Endothelial cell (in vitro differentiated cells): ENCODE measurements at regions not wholly inside any gene's neighbourhood (a gene's known extent, or its start where the extent isn't known, plus 50 kb on each side); places are given as distances from the start of the nearest gene placed in this dataset.

Experiments used
- DNase-seq: peaks from one replicate; pipeline ENCODE4 v3.0.0; 2021; ENCODE audit warnings: low spot score
- H3K27ac Mint-ChIP-seq: one replicate; pipeline ENCODE4 v1.8.0; 2021; ENCODE audit warnings: mixed read lengths, inconsistent platforms; ENCODE audit not compliant: unreplicated experiment
- H3K27me3 Mint-ChIP-seq: one replicate; pipeline ENCODE4 v1.8.0; 2021; ENCODE audit warnings: mild to moderate bottlenecking, moderate library complexity, mixed read lengths, inconsistent platforms; ENCODE audit not compliant: unreplicated experiment
- H3K36me3 Mint-ChIP-seq: one replicate; pipeline ENCODE4 v1.8.0; 2021; ENCODE audit warnings: mild to moderate bottlenecking, low read depth, mixed read lengths, inconsistent platforms; ENCODE audit not compliant: unreplicated experiment
- H3K4me1 Mint-ChIP-seq: one replicate; pipeline ENCODE4 v1.8.0; 2021; ENCODE audit warnings: mild to moderate bottlenecking, mixed read lengths, inconsistent platforms; ENCODE audit not compliant: unreplicated experiment
- H3K4me3 Mint-ChIP-seq: one replicate; pipeline ENCODE4 v1.8.0; 2021; ENCODE audit warnings: mild to moderate bottlenecking, mixed read lengths, inconsistent platforms; ENCODE audit not compliant: unreplicated experiment
- H3K9me3 Mint-ChIP-seq: one replicate; pipeline ENCODE4 v1.8.0; 2021; ENCODE audit warnings: mixed read lengths, inconsistent platforms; ENCODE audit not compliant: unreplicated experiment
- TF ChIP-seq, protein P1 (sequence below): fragments of 200-600 bp; sonication (generic); IDR thresholded peaks from one replicate; pipeline ENCODE4 v1.5.0; 2021; ENCODE audit warnings: antibody characterized with exemption; ENCODE audit not compliant: unreplicated experiment

DNA sequence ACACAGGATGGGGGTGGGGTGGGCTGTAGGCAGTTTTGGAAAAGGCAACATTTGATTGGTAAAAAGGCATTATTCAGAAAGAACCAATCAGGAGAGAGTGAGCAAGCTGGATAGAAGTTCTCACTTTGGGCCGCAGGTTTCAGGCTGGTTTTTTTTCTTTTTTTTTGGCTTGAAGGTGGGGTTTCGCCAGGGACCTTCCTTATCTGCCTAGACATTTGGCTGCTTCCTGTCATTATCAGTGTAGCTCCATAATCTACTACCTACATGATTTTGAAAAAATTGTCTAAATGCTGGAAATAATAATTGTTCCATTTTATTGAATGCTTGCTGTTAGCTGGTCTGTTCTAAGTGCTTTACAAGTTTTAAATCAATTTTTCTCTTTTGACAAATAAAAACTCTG lies 649.0 kb downstream of the TMTC2 start:
- DNase-seq, result no peak
- Mint-ChIP-seq H3K4me1 (no peaks in the 10 kb centered on the region), H3K27me3 (peaks cover 1% of the 10 kb centered on the region), H3K4me3 (no peak overlapping the region), H3K27ac (no peak overlapping the region), H3K36me3 (no peaks in the 10 kb centered on the region), H3K9me3 (no peaks in the 10 kb centered on the region)
- TF ChIP-seq, protein P1, sequence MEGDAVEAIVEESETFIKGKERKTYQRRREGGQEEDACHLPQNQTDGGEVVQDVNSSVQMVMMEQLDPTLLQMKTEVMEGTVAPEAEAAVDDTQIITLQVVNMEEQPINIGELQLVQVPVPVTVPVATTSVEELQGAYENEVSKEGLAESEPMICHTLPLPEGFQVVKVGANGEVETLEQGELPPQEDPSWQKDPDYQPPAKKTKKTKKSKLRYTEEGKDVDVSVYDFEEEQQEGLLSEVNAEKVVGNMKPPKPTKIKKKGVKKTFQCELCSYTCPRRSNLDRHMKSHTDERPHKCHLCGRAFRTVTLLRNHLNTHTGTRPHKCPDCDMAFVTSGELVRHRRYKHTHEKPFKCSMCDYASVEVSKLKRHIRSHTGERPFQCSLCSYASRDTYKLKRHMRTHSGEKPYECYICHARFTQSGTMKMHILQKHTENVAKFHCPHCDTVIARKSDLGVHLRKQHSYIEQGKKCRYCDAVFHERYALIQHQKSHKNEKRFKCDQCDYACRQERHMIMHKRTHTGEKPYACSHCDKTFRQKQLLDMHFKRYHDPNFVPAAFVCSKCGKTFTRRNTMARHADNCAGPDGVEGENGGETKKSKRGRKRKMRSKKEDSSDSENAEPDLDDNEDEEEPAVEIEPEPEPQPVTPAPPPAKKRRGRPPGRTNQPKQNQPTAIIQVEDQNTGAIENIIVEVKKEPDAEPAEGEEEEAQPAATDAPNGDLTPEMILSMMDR, result no peak

DNA sequence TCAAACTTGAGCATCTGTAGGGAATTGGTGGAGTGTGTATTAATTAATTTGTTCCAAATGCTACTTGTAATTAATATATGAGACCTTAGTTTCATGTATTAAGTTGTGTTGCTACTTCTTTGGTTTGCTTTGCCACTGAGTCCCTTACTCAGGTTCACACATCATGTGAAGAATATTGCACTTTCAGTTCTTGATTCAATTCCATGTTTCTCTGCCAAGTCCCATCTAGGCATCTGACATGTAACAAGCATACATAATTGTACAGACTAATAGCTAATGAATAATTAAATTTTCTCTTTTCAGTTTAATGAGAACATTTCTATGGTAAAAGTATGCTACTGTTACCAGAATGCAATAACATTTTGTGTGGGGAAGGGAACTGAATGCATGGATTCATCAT lies 640.0 kb downstream of the TMTC2 start:
- Mint-ChIP-seq H3K4me3 (no peak overlapping the region), H3K27me3 (no peaks in the 10 kb centered on the region), H3K27ac (no peak overlapping the region), H3K9me3 (no peaks in the 10 kb centered on the region), H3K4me1 (no peaks in the 10 kb centered on the region), H3K36me3 (no peaks in the 10 kb centered on the region)
- no peak for DNase-seq
- TF ChIP-seq, protein P1, result no peak

DNA sequence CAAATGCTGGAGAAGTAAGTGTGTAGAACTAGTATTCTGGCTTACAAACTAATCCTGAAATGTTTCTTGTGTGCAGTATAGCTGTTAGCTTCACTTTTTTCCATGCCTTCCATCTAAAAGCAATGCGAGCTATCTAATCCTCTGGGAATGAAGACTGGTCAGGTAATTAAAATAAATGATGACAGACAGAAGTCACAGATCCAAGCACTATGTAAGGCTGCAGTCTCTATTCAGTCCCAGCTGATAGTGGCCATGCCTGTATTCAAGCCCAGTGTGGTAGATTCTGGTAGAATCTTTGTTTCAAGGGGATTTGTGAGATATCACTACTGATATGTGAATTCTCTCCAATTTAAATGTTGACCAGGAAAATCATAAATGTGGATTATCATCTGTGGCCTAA lies 637.2 kb downstream of the TMTC2 start:
- H3K4me3 Mint-ChIP-seq, result no peak overlapping the region
- TF ChIP-seq, protein P1, result no peak
- no peaks in the 10 kb centered on the region for H3K9me3 Mint-ChIP-seq
- H3K4me1 Mint-ChIP-seq, result peaks cover 4% of the 10 kb centered on the region
- no peaks in the 10 kb centered on the region for H3K27me3 Mint-ChIP-seq
- H3K36me3 Mint-ChIP-seq, result no peaks in the 10 kb centered on the region
- H3K27ac Mint-ChIP-seq, result no peak overlapping the region
- no peak for DNase-seq

DNA sequence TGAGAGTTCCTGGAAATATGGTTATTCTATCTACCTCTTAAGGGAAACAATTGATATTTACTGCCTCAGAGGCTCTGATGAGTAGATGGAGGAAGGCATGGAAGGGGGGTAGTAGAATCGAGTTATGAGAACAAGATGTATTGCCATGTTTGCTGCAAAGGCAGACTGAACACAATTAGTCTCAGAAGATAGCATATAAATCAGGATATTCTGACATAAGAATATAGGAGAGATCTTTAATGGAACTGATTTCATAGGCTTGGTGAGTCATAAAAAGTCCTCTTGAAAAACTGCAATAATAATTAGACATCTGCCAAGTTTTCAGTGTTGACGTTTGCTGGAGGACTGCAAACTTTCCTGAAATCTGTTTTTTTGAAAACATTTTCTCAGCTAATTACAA lies 636.1 kb downstream of the TMTC2 start:
- no peak overlapping the region for H3K27ac Mint-ChIP-seq
- TF ChIP-seq, protein P1, result no peak
- H3K4me1 Mint-ChIP-seq, result peaks cover 4% of the 10 kb centered on the region
- no peak for DNase-seq
- H3K27me3 Mint-ChIP-seq, result no peaks in the 10 kb centered on the region
- H3K36me3 Mint-ChIP-seq, result no peaks in the 10 kb centered on the region
- no peaks in the 10 kb centered on the region for H3K9me3 Mint-ChIP-seq
- H3K4me3 Mint-ChIP-seq, result no peak overlapping the region

DNA sequence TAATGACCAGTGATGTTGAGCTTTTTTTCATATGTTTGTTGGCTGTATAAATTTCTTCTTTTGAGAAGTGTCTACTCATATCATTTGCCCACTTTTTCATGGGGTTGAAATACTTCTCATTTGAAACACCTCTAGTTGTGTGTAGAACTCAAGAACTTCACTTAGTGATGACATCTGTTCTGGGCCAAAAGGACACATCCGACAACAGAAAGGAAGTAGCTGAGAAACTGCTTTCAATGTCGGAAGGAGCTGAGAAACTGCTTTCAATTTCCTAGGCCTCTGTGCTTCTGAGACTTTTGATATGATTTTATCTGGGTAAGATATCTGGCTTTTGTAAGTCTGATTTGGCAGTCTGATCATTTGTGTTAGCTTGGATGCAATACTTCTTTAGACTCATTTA lies 635.3 kb downstream of the TMTC2 start:
- Mint-ChIP-seq H3K36me3 (no peaks in the 10 kb centered on the region), H3K27ac (no peak overlapping the region), H3K4me3 (no peak overlapping the region), H3K27me3 (no peaks in the 10 kb centered on the region), H3K4me1 (peaks cover 4% of the 10 kb centered on the region), H3K9me3 (no peaks in the 10 kb centered on the region)
- TF ChIP-seq, protein P1, result no peak
- no peak for DNase-seq
